Neural progenitor cell (in vitro differentiated cells): ENCODE measurements at regions not wholly inside any gene's neighbourhood (a gene's known extent, or its start where the extent isn't known, plus 50 kb on each side); places are given as distances from the start of the nearest gene placed in this dataset.
"Not testable (repeated sequence)": the region's sequence is repeated elsewhere in the genome, so short reads cannot be mapped to it uniquely, and the experiment has no call there.

ENCODE experiments used
- DNase-seq: peaks from one replicate; pipeline ENCODE4 v3.0.0-alpha.2; 2016; ENCODE audit warnings: low spot score
- H2AFZ ChIP-seq: fragments of 200-600 bp; sonication (generic); replicated peaks from 2 replicates; pipeline ENCODE4 v1.6.1; 2016; ENCODE audit warnings: antibody characterized with exemption
- H3F3A ChIP-seq: fragments of 200-600 bp; sonication (generic); 2 replicates; pipeline ENCODE4 v1.6.1; 2016; ENCODE audit warnings: antibody characterized with exemption, low read depth
- H3K27ac ChIP-seq: fragments of 200-600 bp; sonication (generic); 2 replicates; pipeline ENCODE4 v1.5.1; 2016; ENCODE audit warnings: mild to moderate bottlenecking
- H3K27me3 ChIP-seq: fragments of 200-600 bp; sonication (generic); 2 replicates; pipeline ENCODE4 v1.6.1; 2016; ENCODE audit warnings: mild to moderate bottlenecking, moderate library complexity
- H3K36me3 ChIP-seq: fragments of 200-600 bp; sonication (generic); 2 replicates; pipeline ENCODE4 v1.5.1; 2016
- H3K4me1 ChIP-seq: fragments of 200-600 bp; sonication (generic); 2 replicates; pipeline ENCODE4 v1.6.1; 2016; ENCODE audit warnings: mixed run types
- H3K4me2 ChIP-seq: fragments of 200-600 bp; sonication (generic); 2 replicates; pipeline ENCODE4 v1.6.1; 2016
- H3K4me3 ChIP-seq: fragments of 200-600 bp; sonication (generic); 2 replicates; pipeline ENCODE4 v1.5.1; 2016
- H3K79me2 ChIP-seq: fragments of 200-600 bp; sonication (generic); 2 replicates; pipeline ENCODE4 v1.6.1; 2016; ENCODE audit warnings: low read depth
- H3K9ac ChIP-seq: fragments of 200-600 bp; sonication (generic); 2 replicates; pipeline ENCODE4 v1.6.1; 2016
- H3K9me3 ChIP-seq: fragments of 200-600 bp; sonication (generic); 2 replicates; pipeline ENCODE4 v1.5.1; 2016; ENCODE audit warnings: low read depth
- H4K20me1 ChIP-seq: fragments of 200-600 bp; sonication (generic); 2 replicates; pipeline ENCODE4 v1.6.1; 2016; ENCODE audit warnings: low read depth
- H3K27ac Mint-ChIP-seq: 3 replicates; pipeline ENCODE4 v1.8.0; 2021; ENCODE audit warnings: mixed read lengths
- H3K27me3 Mint-ChIP-seq: 2 replicates; pipeline ENCODE4 v1.8.0; 2022; ENCODE audit warnings: low read depth, mild to moderate bottlenecking, inconsistent platforms, moderate library complexity, mixed read lengths; ENCODE audit not compliant: insufficient read depth
- H3K36me3 Mint-ChIP-seq: 3 replicates; pipeline ENCODE4 v1.8.0; 2021; ENCODE audit warnings: mixed read lengths
- H3K4me1 Mint-ChIP-seq: 3 replicates; pipeline ENCODE4 v1.8.0; 2021; ENCODE audit warnings: mixed read lengths
- H3K4me3 Mint-ChIP-seq: 3 replicates; pipeline ENCODE4 v1.8.0; 2021; ENCODE audit warnings: mild to moderate bottlenecking, moderate library complexity, mixed read lengths
- H3K9me3 Mint-ChIP-seq: 3 replicates; pipeline ENCODE4 v1.8.0; 2020; ENCODE audit warnings: mixed read lengths
- CTCF ChIP-seq: fragments of 200-600 bp; sonication (generic); IDR thresholded peaks from 2 replicates; pipeline ENCODE4 v1.5.1; 2017; ENCODE audit warnings: antibody characterized with exemption, mild to moderate bottlenecking
- EZH2 ChIP-seq: fragments of 200-600 bp; sonication (generic); IDR thresholded peaks from 2 replicates; pipeline ENCODE4 v1.6.1; 2017; ENCODE audit warnings: antibody characterized with exemption, mild to moderate bottlenecking, moderate library complexity
- EZH2phosphoT487 ChIP-seq: fragments of 200-600 bp; sonication (generic); IDR thresholded peaks from 2 replicates; pipeline ENCODE4 v1.6.1; 2017; ENCODE audit warnings: antibody characterized with exemption

GRCh38 chr4:3941735-3942522, 175.7 kb downstream of the ADRA2C start:
- H3K27ac Mint-ChIP-seq, H3F3A ChIP-seq, H3K4me3 Mint-ChIP-seq, H3K27ac ChIP-seq, H3K4me1 ChIP-seq, H4K20me1 ChIP-seq, H3K4me3 ChIP-seq, H3K36me3 ChIP-seq, H3K9ac ChIP-seq, H3K79me2 ChIP-seq, H3K9me3 Mint-ChIP-seq, H2AFZ ChIP-seq, H3K27me3 ChIP-seq, H3K4me1 Mint-ChIP-seq, H3K9me3 ChIP-seq, H3K4me2 ChIP-seq, H3K27me3 Mint-ChIP-seq, H3K36me3 Mint-ChIP-seq, DNase-seq: not testable (repeated sequence)

GRCh38 chr4:3942569-3942971, 176.4 kb downstream of the ADRA2C start:
- DNase-seq: peak; percentile 58
- not testable (repeated sequence) for H3K4me3 Mint-ChIP-seq, H3K79me2 ChIP-seq, H3K27ac Mint-ChIP-seq, H3K9ac ChIP-seq, H3K27me3 ChIP-seq, H3K4me2 ChIP-seq, H3F3A ChIP-seq, H3K27me3 Mint-ChIP-seq, H3K36me3 Mint-ChIP-seq, H3K4me1 Mint-ChIP-seq, H3K27ac ChIP-seq, H2AFZ ChIP-seq, H3K36me3 ChIP-seq, H3K9me3 Mint-ChIP-seq, H3K4me1 ChIP-seq, H4K20me1 ChIP-seq, H3K4me3 ChIP-seq, H3K9me3 ChIP-seq
- peak; percentile 52 for TF ChIP-seq CTCF

GRCh38 chr4:3943051-3943450, 176.9 kb downstream of the ADRA2C start:
- not testable (repeated sequence) for H3K79me2 ChIP-seq, H3K4me3 ChIP-seq, H3K27me3 Mint-ChIP-seq, DNase-seq, H3K9me3 Mint-ChIP-seq, H3K27ac ChIP-seq, H3K4me1 Mint-ChIP-seq, H4K20me1 ChIP-seq, H3K4me2 ChIP-seq, H3K36me3 Mint-ChIP-seq, H3K27me3 ChIP-seq, H2AFZ ChIP-seq, H3K9me3 ChIP-seq, H3K4me1 ChIP-seq, H3K36me3 ChIP-seq, H3F3A ChIP-seq, H3K9ac ChIP-seq, H3K4me3 Mint-ChIP-seq, H3K27ac Mint-ChIP-seq

- Histone ChIP-seq H4K20me1 (no peaks in the 10 kb centered on the region), H3K4me3 (no peak overlapping the region), H3K36me3 (no peaks in the 10 kb centered on the region), H3K4me1 (no peaks in the 10 kb centered on the region), H3K9me3 (no peaks in the 10 kb centered on the region), H3K27me3 (no peaks in the 10 kb centered on the region), H3K4me2 (no peak overlapping the region), H3K9ac (no peak overlapping the region), H3K27ac (no peak overlapping the region), H3F3A (no peaks in the 10 kb centered on the region), H2AFZ (no peak overlapping the region), H3K79me2 (no peaks in the 10 kb centered on the region)
- H3K27me3 Mint-ChIP-seq: peaks cover 2% of the 10 kb centered on the region
- H3K4me1 Mint-ChIP-seq: peaks cover 3% of the 10 kb centered on the region
- H3K36me3 Mint-ChIP-seq: no peaks in the 10 kb centered on the region
- TF ChIP-seq EZH2: no peak
- no peak for TF ChIP-seq EZH2phosphoT487
- TF ChIP-seq CTCF: no peak
- no peak overlapping the region for H3K27ac Mint-ChIP-seq
- DNase-seq: no peak
- H3K4me3 Mint-ChIP-seq: no peak overlapping the region
- H3K9me3 Mint-ChIP-seq: no peaks in the 10 kb centered on the region
Observed at GRCh38 chr4:3945511-3946290, 179.5 kb downstream of the ADRA2C start.

GRCh38 chr4:3946553-3946952, 180.4 kb downstream of the ADRA2C start:
- H3K27me3 Mint-ChIP-seq, H3K79me2 ChIP-seq, H3K4me3 Mint-ChIP-seq, H3K9me3 Mint-ChIP-seq, H3K27me3 ChIP-seq, H3K4me3 ChIP-seq, H3F3A ChIP-seq, H3K27ac ChIP-seq, H3K4me1 ChIP-seq, H3K4me2 ChIP-seq, H3K9ac ChIP-seq, H3K4me1 Mint-ChIP-seq, H3K9me3 ChIP-seq, H4K20me1 ChIP-seq, H3K36me3 ChIP-seq, H2AFZ ChIP-seq, H3K27ac Mint-ChIP-seq, DNase-seq, H3K36me3 Mint-ChIP-seq: not testable (repeated sequence)

GRCh38 chr4:3947761-3948160, 181.6 kb downstream of the ADRA2C start:
- H3K4me1 Mint-ChIP-seq, H3K27me3 Mint-ChIP-seq, H3K9me3 Mint-ChIP-seq, H3K4me3 Mint-ChIP-seq, H3K36me3 Mint-ChIP-seq, H3K27me3 ChIP-seq, H3K36me3 ChIP-seq, H2AFZ ChIP-seq, H4K20me1 ChIP-seq, H3K4me2 ChIP-seq, H3K4me3 ChIP-seq, H3K9ac ChIP-seq, H3K9me3 ChIP-seq, H3K27ac Mint-ChIP-seq, H3K27ac ChIP-seq, H3F3A ChIP-seq, DNase-seq, H3K79me2 ChIP-seq, H3K4me1 ChIP-seq: not testable (repeated sequence)
